ENCODE measurements at regions not wholly inside any gene's neighbourhood (a gene's known extent, or its start where the extent isn't known, plus 50 kb on each side); places are given as distances from the start of the nearest gene placed in this dataset.

DNA sequence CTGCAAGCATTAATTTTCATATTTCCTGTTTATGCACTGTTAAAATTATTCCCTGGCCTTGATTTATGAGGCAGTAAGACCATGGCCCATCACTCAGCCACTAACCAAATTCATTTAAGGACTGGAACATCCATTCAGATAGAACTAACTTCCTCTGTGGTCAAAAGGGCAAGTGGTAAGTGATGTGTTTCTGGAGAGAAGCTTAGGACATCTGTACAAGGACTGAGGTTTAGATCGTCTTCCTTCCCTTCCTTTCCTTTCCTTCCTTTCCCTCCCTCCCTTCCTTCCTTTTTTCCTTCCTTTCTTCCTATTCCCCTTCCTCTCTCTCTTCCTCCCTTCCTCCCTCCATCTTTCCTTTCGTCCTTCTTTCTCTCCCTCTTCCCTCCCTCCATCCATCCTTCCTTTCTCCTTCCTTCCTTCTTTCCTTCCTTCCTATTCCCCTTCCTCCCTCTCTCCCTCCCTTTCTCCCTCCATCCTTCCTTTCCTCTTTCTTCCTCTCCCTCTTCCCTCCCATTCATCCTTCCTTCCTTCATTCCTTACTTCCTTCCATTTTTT is 1019.4 kb downstream of the TYW1 start:
- Histone ChIP-seq H3K36me3 (no peaks in the 10 kb centered on the region), H3K9me3 (no peaks in the 10 kb centered on the region), H3K4me1 (no peaks in the 10 kb centered on the region), H3K4me3 (no peak overlapping the region), H3K27me3 (no peaks in the 10 kb centered on the region), H3K27ac (no peak overlapping the region)
- TF ChIP-seq, protein P1, sequence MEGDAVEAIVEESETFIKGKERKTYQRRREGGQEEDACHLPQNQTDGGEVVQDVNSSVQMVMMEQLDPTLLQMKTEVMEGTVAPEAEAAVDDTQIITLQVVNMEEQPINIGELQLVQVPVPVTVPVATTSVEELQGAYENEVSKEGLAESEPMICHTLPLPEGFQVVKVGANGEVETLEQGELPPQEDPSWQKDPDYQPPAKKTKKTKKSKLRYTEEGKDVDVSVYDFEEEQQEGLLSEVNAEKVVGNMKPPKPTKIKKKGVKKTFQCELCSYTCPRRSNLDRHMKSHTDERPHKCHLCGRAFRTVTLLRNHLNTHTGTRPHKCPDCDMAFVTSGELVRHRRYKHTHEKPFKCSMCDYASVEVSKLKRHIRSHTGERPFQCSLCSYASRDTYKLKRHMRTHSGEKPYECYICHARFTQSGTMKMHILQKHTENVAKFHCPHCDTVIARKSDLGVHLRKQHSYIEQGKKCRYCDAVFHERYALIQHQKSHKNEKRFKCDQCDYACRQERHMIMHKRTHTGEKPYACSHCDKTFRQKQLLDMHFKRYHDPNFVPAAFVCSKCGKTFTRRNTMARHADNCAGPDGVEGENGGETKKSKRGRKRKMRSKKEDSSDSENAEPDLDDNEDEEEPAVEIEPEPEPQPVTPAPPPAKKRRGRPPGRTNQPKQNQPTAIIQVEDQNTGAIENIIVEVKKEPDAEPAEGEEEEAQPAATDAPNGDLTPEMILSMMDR (IDR thresholded peaks at IDR 0.05), result no peak
- TF ChIP-seq POLR2A (IDR thresholded peaks at IDR 0.05), result no peak
- WGBS, 2 donors, result 51 to 64% methylated on average over 2 of the region's 2 CpGs
- DNase-seq, result no peak
- intact Hi-C loops (cut with DNase I), result no loop called here

DNA sequence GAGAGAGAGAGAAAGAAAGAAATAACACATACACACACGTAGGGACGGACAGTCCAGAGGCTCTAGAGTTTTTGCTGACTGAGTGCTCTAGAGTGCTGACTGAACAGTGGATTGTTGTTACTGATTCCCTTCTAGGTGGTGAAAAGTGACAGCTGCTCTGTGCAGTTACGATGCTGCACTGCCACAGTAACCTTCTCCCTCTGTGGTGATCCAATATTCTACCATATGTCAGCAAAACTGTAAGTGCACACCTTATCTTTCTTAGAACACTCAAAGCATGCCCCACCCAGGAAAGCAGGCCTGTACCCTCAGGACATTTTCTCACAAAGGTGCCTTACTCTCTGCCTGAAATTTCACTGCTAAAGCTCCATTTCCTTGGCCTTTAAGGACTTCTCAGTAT is 1023.5 kb downstream of the TYW1 start:
- no peaks in the 10 kb centered on the region for H3K36me3 ChIP-seq
- intact Hi-C loops (cut with DNase I), result no loop called here
- 92 to 94% methylated on average over 3 of the region's 3 CpGs for WGBS, 2 donors

DNA sequence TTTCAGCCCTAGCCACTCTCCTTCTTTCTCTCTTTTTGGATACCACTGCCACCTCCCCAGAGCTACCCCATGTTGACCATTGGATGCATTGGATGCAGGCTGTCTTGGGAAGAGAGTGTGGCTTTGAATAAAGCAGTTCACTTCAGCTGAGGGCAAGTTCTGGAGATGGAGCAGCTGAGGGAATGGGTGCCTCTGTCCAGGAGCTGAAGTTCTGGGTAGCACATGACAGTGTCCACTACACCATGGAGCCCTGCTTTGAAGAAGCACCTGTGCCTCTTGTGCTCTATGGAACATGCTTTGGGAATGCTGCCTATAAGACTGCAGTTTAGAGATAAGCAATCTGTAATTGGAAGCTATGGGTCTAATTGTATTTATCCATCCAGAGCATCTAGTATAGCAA is 1028.7 kb downstream of the TYW1 start:
- Histone ChIP-seq H3K4me3 (no peak overlapping the region), H3K9me3 (peaks cover 0 to 4% (median 0%) of the 10 kb centered on the region in 3 donors), H3K27ac (no peak overlapping the region), H3K36me3 (no peaks in the 10 kb centered on the region), H3K27me3 (no peaks in the 10 kb centered on the region), H3K4me1 (no peaks in the 10 kb centered on the region)
- intact Hi-C loops (cut with DNase I), result no loop called here
- TF ChIP-seq, protein P1 (IDR thresholded peaks at IDR 0.05), result no peak
- no peak for TF ChIP-seq POLR2A (IDR thresholded peaks at IDR 0.05)
- DNase-seq, result no peak

More for the DNA sequence above, 1023.5 kb downstream of the TYW1 start:
- Histone ChIP-seq H3K9me3 (no peaks in the 10 kb centered on the region), H3K4me3 (no peak overlapping the region), H3K27me3 (no peaks in the 10 kb centered on the region), H3K27ac (no peak overlapping the region), H3K4me1 (no peaks in the 10 kb centered on the region)
- TF ChIP-seq POLR2A (IDR thresholded peaks at IDR 0.05), result no peak
- TF ChIP-seq, protein P1 (IDR thresholded peaks at IDR 0.05), result no peak
- DNase-seq, result no peak

- no peak for DNase-seq
- Histone ChIP-seq H3K27ac (no peak overlapping the region), H3K4me1 (no peaks in the 10 kb centered on the region), H3K27me3 (no peaks in the 10 kb centered on the region), H3K36me3 (no peaks in the 10 kb centered on the region), H3K4me3 (no peak overlapping the region), H3K9me3 (peaks cover 0 to 8% (median 0%) of the 10 kb centered on the region in 3 donors)
- WGBS, 2 donors, result 62 to 73% methylated on average over 3 of the region's 3 CpGs
- TF ChIP-seq, protein P1 (IDR thresholded peaks at IDR 0.05), result no peak
- no peak for TF ChIP-seq POLR2A (IDR thresholded peaks at IDR 0.05)
- intact Hi-C loops (cut with DNase I), result no loop called here
These were observed 1033.9 kb downstream of the TYW1 start for GRCh38 chr7:68030530-68030929.

DNA sequence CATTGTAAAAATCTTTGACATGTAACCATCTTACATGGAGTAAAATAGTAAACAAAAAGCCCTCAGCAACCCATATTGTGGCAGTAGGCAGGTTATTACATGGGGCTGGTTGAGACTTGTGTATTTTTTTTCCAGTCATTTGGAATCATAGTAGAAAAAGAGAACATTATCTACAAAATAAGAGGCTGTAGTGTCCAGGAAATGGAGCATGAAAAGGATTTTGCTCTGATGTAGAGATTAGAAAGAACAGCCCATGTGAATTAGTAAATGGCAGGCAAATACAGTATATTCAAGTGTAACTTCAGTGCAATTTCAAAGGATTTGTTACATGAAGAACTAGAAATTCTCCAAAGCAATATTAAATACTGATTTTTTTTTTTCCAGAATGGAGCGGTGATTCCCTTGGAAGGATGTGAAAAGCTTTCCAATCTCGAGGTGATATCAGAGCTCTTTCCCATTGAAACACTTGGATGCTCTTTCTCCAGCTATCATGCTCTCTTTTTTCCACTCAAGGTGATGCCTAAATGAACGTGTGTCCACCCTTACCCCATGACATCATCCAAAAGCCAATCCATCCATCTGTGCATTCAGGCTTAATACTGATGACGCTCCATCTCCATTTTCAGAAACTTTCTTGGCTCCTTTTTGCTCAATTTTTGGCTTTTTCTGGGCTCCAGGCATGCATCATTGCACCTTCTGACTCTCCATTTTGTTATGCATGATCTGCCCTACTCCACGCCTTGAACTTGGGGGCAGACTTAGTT is 1034.7 kb downstream of the TYW1 start:
- intact Hi-C loops (cut with DNase I), result no loop called here
- 31 to 35% methylated on average over 5 of the region's 5 CpGs for WGBS, 2 donors
- no peaks in the 10 kb centered on the region for H3K27me3 ChIP-seq

More for the DNA sequence above, 1034.7 kb downstream of the TYW1 start:
- no peak overlapping the region for H3K27ac ChIP-seq
- peaks cover 0 to 8% (median 0%) of the 10 kb centered on the region in 3 donors for H3K9me3 ChIP-seq
- H3K36me3 ChIP-seq, result no peaks in the 10 kb centered on the region
- DNase-seq, result no peak
- TF ChIP-seq POLR2A (IDR thresholded peaks at IDR 0.05), result no peak
- TF ChIP-seq, protein P1 (IDR thresholded peaks at IDR 0.05), result no peak
- H3K4me1 ChIP-seq, result no peaks in the 10 kb centered on the region
- no peak overlapping the region for H3K4me3 ChIP-seq
